ENCODE measurements at regions not wholly inside any gene's neighbourhood (a gene's known extent, or its start where the extent isn't known, plus 50 kb on each side); places are given as distances from the start of the nearest gene placed in this dataset.

DNA sequence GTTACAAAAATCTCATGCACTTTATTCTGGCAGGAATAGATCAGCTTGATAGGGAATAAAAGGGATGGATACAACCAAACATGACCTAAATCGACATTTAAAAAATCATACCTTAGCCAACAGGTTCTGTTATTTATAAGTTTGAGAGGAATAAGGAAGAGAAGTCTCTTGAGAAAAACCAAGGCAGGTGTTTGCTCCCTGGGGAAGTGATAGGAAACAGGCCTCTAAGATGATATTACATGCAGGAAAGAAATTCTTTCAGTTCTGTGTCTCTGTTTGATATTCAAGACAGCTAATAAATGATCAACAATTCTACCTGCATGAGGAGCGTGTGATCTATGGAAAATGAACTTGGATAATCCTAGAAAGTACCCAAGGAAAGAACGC is 184.8 kb upstream of the ZEB2 start:
- no peaks in the 10 kb centered on the region for H3K79me2 ChIP-seq (ENCODE audit: control insufficient read depth, insufficient read depth, low read length)
- H4K20me1 ChIP-seq (ENCODE audit: control insufficient read depth, extremely low read depth, insufficient read depth, low read length) = no peaks in the 10 kb centered on the region
- DNase-seq (ENCODE audit: low read depth in 2 of 2) = no peak
- H3K4me2 ChIP-seq (ENCODE audit: extremely low read depth, insufficient read depth, low read length) = no peak overlapping the region
- no peak overlapping the region for H3K4me3 ChIP-seq (replicated peaks in 1 of 4; ENCODE audit: control extremely low read depth in 1 of 4, insufficient read depth in 1 of 4, low read depth in 3 of 4, low read length in 4 of 4)
- no peak overlapping the region for H3K9ac ChIP-seq (ENCODE audit: insufficient read depth, low read length)
- H3K27ac ChIP-seq (ENCODE audit: insufficient read depth, low read length) = no peak overlapping the region
- no peaks in the 10 kb centered on the region for H3K27me3 ChIP-seq (ENCODE audit: control insufficient read depth, insufficient read depth, low read length)
- TF ChIP-seq EZH2 (IDR thresholded peaks at IDR 0.05; ENCODE audit: low read length, missing control alignments) (no peak), CTCF (conservative IDR thresholded peaks at IDR 0.05 in 1 of 2, IDR thresholded peaks at IDR 0.05 in 1 of 2; ENCODE audit: low read depth in 1 of 2, low read length in 2 of 2) (no peak)
- H2AFZ ChIP-seq (ENCODE audit: low read length) = no peak overlapping the region
- no peaks in the 10 kb centered on the region for H3K9me3 ChIP-seq (ENCODE audit: control insufficient read depth, insufficient read depth, low read depth, low read length)
- H3K36me3 ChIP-seq (ENCODE audit: control insufficient read depth, insufficient read depth, low read length) = no peaks in the 10 kb centered on the region
- H3K4me1 ChIP-seq (ENCODE audit: control insufficient read depth, extremely low read depth, insufficient read depth, low read length) = no peaks in the 10 kb centered on the region

- Histone ChIP-seq H3K27me3 (ENCODE audit: control insufficient read depth, insufficient read depth, low read length) (no peaks in the 10 kb centered on the region), H3K79me2 (ENCODE audit: control insufficient read depth, insufficient read depth, low read length) (no peaks in the 10 kb centered on the region), H2AFZ (ENCODE audit: low read length) (no peak overlapping the region), H3K9ac (ENCODE audit: insufficient read depth, low read length) (no peak overlapping the region), H3K4me3 (replicated peaks in 1 of 4; ENCODE audit: control extremely low read depth in 1 of 4, insufficient read depth in 1 of 4, low read depth in 3 of 4, low read length in 4 of 4) (no peak overlapping the region), H3K4me1 (ENCODE audit: control insufficient read depth, extremely low read depth, insufficient read depth, low read length) (no peaks in the 10 kb centered on the region), H4K20me1 (ENCODE audit: control insufficient read depth, extremely low read depth, insufficient read depth, low read length) (no peaks in the 10 kb centered on the region), H3K36me3 (ENCODE audit: control insufficient read depth, insufficient read depth, low read length) (no peaks in the 10 kb centered on the region), H3K4me2 (ENCODE audit: extremely low read depth, insufficient read depth, low read length) (no peak overlapping the region), H3K9me3 (ENCODE audit: control insufficient read depth, insufficient read depth, low read depth, low read length) (no peaks in the 10 kb centered on the region), H3K27ac (ENCODE audit: insufficient read depth, low read length) (no peak overlapping the region)
- DNase-seq (ENCODE audit: low read depth in 2 of 2) = peak; percentile 57 to 73
- TF ChIP-seq CTCF (conservative IDR thresholded peaks at IDR 0.05 in 1 of 2, IDR thresholded peaks at IDR 0.05 in 1 of 2; ENCODE audit: low read depth in 1 of 2, low read length in 2 of 2) (no peak), EZH2 (IDR thresholded peaks at IDR 0.05; ENCODE audit: low read length, missing control alignments) (no peak)
Measured at GRCh38 chr2:144703852-144704708, 184.2 kb upstream of the ZEB2 start.

GRCh38 chr2:144702051-144702450 is 182.1 kb upstream of the ZEB2 start:
- H3K4me2 ChIP-seq (ENCODE audit: extremely low read depth, insufficient read depth, low read length) = no peak overlapping the region
- TF ChIP-seq EZH2 (IDR thresholded peaks at IDR 0.05; ENCODE audit: low read length, missing control alignments) (no peak), CTCF (conservative IDR thresholded peaks at IDR 0.05 in 1 of 2, IDR thresholded peaks at IDR 0.05 in 1 of 2; ENCODE audit: low read depth in 1 of 2, low read length in 2 of 2) (no peak)
- H3K27me3 ChIP-seq (ENCODE audit: control insufficient read depth, insufficient read depth, low read length) = no peaks in the 10 kb centered on the region
- H2AFZ ChIP-seq (ENCODE audit: low read length) = no peak overlapping the region
- no peaks in the 10 kb centered on the region for H3K36me3 ChIP-seq (ENCODE audit: control insufficient read depth, insufficient read depth, low read length)
- no peak overlapping the region for H3K27ac ChIP-seq (ENCODE audit: insufficient read depth, low read length)
- H3K9ac ChIP-seq (ENCODE audit: insufficient read depth, low read length) = no peak overlapping the region
- no peaks in the 10 kb centered on the region for H3K4me1 ChIP-seq (ENCODE audit: control insufficient read depth, extremely low read depth, insufficient read depth, low read length)
- no peak overlapping the region for H3K4me3 ChIP-seq (replicated peaks in 1 of 4; ENCODE audit: control extremely low read depth in 1 of 4, insufficient read depth in 1 of 4, low read depth in 3 of 4, low read length in 4 of 4)
- H3K79me2 ChIP-seq (ENCODE audit: control insufficient read depth, insufficient read depth, low read length) = no peaks in the 10 kb centered on the region
- no peaks in the 10 kb centered on the region for H4K20me1 ChIP-seq (ENCODE audit: control insufficient read depth, extremely low read depth, insufficient read depth, low read length)
- H3K9me3 ChIP-seq (ENCODE audit: control insufficient read depth, insufficient read depth, low read depth, low read length) = no peaks in the 10 kb centered on the region
- DNase-seq (ENCODE audit: low read depth in 2 of 2) = no peak

Data from fibroblast of lung (primary cell).